Lower leg skin (tissue), 3 donors: ENCODE measurements at regions not wholly inside any gene's neighbourhood (a gene's known extent, or its start where the extent isn't known, plus 50 kb on each side); places are given as distances from the start of the nearest gene placed in this dataset.

Experiments
- CTCF ChIP-seq, 3 donors: fragments of 450-650 bp; IDR thresholded peaks; one replicate each; pipeline ENCODE4 v1.5.1; 2016; ENCODE audit warnings: antibody characterized with exemption in 3 of 3, mild to moderate bottlenecking in 3 of 3, moderate library complexity in 2 of 3
- POLR2A ChIP-seq, 2 donors: fragments of 450-650 bp; IDR thresholded peaks; one replicate each; pipeline ENCODE4 v1.6.1; 2016 to 2017; ENCODE audit warnings: antibody characterized with exemption in 2 of 2, mild to moderate bottlenecking in 1 of 2, moderate library complexity in 1 of 2

GRCh38 chr16:35562471-35562870 lies 2103.1 kb downstream of the TP53TG3F start:
- TF ChIP-seq CTCF (IDR thresholded peaks at IDR 0.05) (no peak), POLR2A (IDR thresholded peaks at IDR 0.05) (no peak)
